B cell (primary cell): ENCODE measurements at regions not wholly inside any gene's neighbourhood (a gene's known extent, or its start where the extent isn't known, plus 50 kb on each side); places are given as distances from the start of the nearest gene placed in this dataset.
"Not testable (repeated sequence)": the region's sequence is repeated elsewhere in the genome, so short reads cannot be mapped to it uniquely, and the experiment has no call there.

Experiments used
- CTCF ChIP-seq: fragments of 200-600 bp; IDR thresholded peaks from one replicate; pipeline ENCODE4 v1.8.0; 2022; ENCODE audit warnings: antibody characterized with exemption, mild to moderate bottlenecking
- EZH2 ChIP-seq: IDR thresholded peaks from 2 replicates; pipeline ENCODE4 v1.6.1; 2012; ENCODE audit warnings: borderline replicate concordance, low read depth, mild to moderate bottlenecking, moderate library complexity, low read length; ENCODE audit not compliant: insufficient read depth, poor library complexity, severe bottlenecking

GRCh38 chr4:93950239-93950638, 121.7 kb downstream of the ATOH1 start:
- TF ChIP-seq CTCF, EZH2: not testable (repeated sequence)
